ENCODE measurements at regions not wholly inside any gene's neighbourhood (a gene's known extent, or its start where the extent isn't known, plus 50 kb on each side); places are given as distances from the start of the nearest gene placed in this dataset.

DNA sequence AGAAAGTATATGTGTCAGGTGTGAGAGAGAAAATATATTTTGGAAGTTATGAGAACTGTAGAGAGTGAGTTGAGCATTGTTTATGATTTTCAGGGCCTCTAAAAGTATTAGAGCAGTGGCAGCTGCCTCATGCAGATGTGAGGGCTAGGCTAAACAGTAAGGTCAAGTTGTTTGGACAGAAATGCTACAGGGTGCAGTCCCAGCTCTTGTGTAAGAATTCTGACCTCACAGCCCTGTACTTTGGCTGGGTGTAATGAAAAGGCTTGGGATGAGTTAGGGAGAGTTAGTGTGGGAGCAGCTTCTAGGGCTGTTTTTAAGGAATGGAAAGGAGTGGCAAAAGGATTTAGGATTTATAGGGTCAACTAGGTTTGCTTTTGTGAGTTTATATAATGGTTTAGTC is 764.8 kb upstream of the ADGRB3 start:
- DNase-seq (no peak), ATAC-seq (ENCODE audit: low read depth) (no peak)
- CTCF ChIA-PET: no interaction called here
- no peaks in the 10 kb centered on the region for H3K27me3 Mint-ChIP-seq
- TF ChIP-seq, protein P1, sequence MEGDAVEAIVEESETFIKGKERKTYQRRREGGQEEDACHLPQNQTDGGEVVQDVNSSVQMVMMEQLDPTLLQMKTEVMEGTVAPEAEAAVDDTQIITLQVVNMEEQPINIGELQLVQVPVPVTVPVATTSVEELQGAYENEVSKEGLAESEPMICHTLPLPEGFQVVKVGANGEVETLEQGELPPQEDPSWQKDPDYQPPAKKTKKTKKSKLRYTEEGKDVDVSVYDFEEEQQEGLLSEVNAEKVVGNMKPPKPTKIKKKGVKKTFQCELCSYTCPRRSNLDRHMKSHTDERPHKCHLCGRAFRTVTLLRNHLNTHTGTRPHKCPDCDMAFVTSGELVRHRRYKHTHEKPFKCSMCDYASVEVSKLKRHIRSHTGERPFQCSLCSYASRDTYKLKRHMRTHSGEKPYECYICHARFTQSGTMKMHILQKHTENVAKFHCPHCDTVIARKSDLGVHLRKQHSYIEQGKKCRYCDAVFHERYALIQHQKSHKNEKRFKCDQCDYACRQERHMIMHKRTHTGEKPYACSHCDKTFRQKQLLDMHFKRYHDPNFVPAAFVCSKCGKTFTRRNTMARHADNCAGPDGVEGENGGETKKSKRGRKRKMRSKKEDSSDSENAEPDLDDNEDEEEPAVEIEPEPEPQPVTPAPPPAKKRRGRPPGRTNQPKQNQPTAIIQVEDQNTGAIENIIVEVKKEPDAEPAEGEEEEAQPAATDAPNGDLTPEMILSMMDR (IDR thresholded peaks at IDR 0.05): no peak
- no peak overlapping the region for H3K4me3 Mint-ChIP-seq
- H3K36me3 Mint-ChIP-seq (ENCODE audit: low read depth): no peaks in the 10 kb centered on the region
- no peak overlapping the region for H3K27ac Mint-ChIP-seq
- POLR2A ChIA-PET: no interaction called here
- H3K9me3 Mint-ChIP-seq: peaks cover 8% of the 10 kb centered on the region
- intact Hi-C loops (cut with micrococcal nuclease): no loop called here
- H3K4me1 Mint-ChIP-seq: no peaks in the 10 kb centered on the region

DNA sequence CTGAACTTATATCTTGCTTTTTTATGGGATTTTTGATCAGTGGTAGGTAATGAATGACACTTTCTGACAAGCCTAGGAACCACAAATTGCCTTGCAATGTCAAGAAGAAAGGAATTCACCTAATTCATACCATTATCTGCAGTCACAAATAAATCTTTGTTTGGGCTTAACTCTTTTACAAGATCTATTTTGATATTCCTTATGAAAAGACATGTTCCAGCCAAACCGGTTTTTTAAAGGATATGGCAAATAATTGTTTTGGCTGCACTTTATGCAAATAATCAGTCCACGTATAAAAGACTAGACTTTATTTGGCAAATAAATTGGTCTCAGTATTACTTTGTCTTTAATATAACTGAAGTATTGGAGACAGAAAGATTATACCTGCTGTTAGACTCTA is 771.7 kb upstream of the ADGRB3 start:
- H3K4me3 Mint-ChIP-seq: no peak overlapping the region
- no peak for DNase-seq
- CTCF ChIA-PET: no interaction called here
- ATAC-seq (ENCODE audit: low read depth): no peak
- intact Hi-C loops (cut with micrococcal nuclease): no loop called here
- H3K27me3 Mint-ChIP-seq: no peaks in the 10 kb centered on the region
- no peaks in the 10 kb centered on the region for H3K36me3 Mint-ChIP-seq (ENCODE audit: low read depth)
- no peaks in the 10 kb centered on the region for H3K4me1 Mint-ChIP-seq
- TF ChIP-seq, protein P1 (IDR thresholded peaks at IDR 0.05): no peak
- POLR2A ChIA-PET: no interaction called here
- no peak overlapping the region for H3K27ac Mint-ChIP-seq
- peaks cover 2% of the 10 kb centered on the region for H3K9me3 Mint-ChIP-seq

DNA sequence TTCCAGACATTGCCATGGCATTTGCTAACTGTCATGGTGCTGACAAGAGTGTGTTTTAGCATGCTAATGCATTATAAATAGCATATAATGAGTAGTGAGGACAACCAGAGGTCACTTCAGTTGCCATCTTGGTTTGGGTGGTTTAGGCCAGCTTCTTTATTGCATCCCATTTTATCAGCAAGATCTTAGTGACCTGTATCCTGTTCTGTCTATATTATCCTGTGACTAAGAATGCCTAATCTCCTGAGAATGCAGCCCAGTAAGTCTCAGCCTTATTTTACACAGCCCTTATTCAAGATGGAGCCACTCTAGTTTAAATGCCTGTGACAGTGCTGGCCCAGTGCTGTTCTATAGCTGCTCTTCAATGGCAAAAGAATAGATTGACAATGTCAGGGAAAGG is 781.0 kb upstream of the ADGRB3 start:
- ChIA-PET CTCF (no interaction called here), POLR2A (no interaction called here)
- Mint-ChIP-seq H3K9me3 (peaks cover 21% of the 10 kb centered on the region), H3K27ac (no peak overlapping the region), H3K4me3 (no peak overlapping the region), H3K4me1 (no peaks in the 10 kb centered on the region), H3K36me3 (ENCODE audit: low read depth) (no peaks in the 10 kb centered on the region), H3K27me3 (no peaks in the 10 kb centered on the region)
- intact Hi-C loops (cut with micrococcal nuclease): no loop called here
- TF ChIP-seq, protein P1 (IDR thresholded peaks at IDR 0.05): no peak
- no peak for ATAC-seq (ENCODE audit: low read depth)
- no peak for DNase-seq

- ATAC-seq (ENCODE audit: low read depth) (no peak), DNase-seq (no peak)
- Mint-ChIP-seq H3K4me1 (no peaks in the 10 kb centered on the region), H3K36me3 (ENCODE audit: low read depth) (no peaks in the 10 kb centered on the region), H3K4me3 (no peak overlapping the region), H3K27me3 (no peaks in the 10 kb centered on the region), H3K9me3 (peaks cover 26% of the 10 kb centered on the region), H3K27ac (no peak overlapping the region)
- TF ChIP-seq, protein P1 (IDR thresholded peaks at IDR 0.05): no peak
- POLR2A ChIA-PET: no interaction called here
- intact Hi-C loops (cut with micrococcal nuclease): no loop called here
- CTCF ChIA-PET: no interaction called here
These were observed 795.3 kb upstream of the ADGRB3 start for GRCh38 chr6:67839818-67840217.

- Mint-ChIP-seq H3K36me3 (ENCODE audit: low read depth) (no peaks in the 10 kb centered on the region), H3K4me1 (no peaks in the 10 kb centered on the region), H3K9me3 (peaks cover 11% of the 10 kb centered on the region), H3K4me3 (no peak overlapping the region), H3K27ac (no peak overlapping the region), H3K27me3 (no peaks in the 10 kb centered on the region)
- TF ChIP-seq, protein P1 (IDR thresholded peaks at IDR 0.05): no peak
- CTCF ChIA-PET: no interaction called here
- DNase-seq (no peak), ATAC-seq (ENCODE audit: low read depth) (no peak)
- intact Hi-C loops (cut with micrococcal nuclease): no loop called here
- POLR2A ChIA-PET: no interaction called here
These were observed 809.7 kb upstream of the ADGRB3 start for GRCh38 chr6:67825201-67825895.

All from activated B cell treated with CpG ODN at 0.5 μM for 24 hours (primary cell).